Endodermal cell (in vitro differentiated cells): ENCODE measurements at regions not wholly inside any gene's neighbourhood (a gene's known extent, or its start where the extent isn't known, plus 50 kb on each side); places are given as distances from the start of the nearest gene placed in this dataset.
"Not testable (repeated sequence)": the region's sequence is repeated elsewhere in the genome, so short reads cannot be mapped to it uniquely, and the experiment has no call there.

ENCODE experiments used
- DNase-seq: peaks from one replicate; pipeline ENCODE4 v3.0.0-alpha.2; 2017
- H3K27ac ChIP-seq: 2 replicates; pipeline ENCODE4 v1.5.1; 2013; ENCODE audit warnings: mild to moderate bottlenecking, low read depth, low read length, moderate library complexity
- H3K27me3 ChIP-seq: 2 replicates; pipeline ENCODE4 v1.6.1; 2013; ENCODE audit warnings: mild to moderate bottlenecking, low read length, moderate library complexity; ENCODE audit not compliant: insufficient read depth, control insufficient read depth, poor library complexity, severe bottlenecking
- H3K36me3 ChIP-seq: 2 replicates; pipeline ENCODE4 v1.7.0; 2013; ENCODE audit warnings: mild to moderate bottlenecking, low read length, moderate library complexity; ENCODE audit not compliant: control insufficient read depth, insufficient read depth
- H3K4me1 ChIP-seq: one replicate; pipeline ENCODE4 v1.7.0; 2013; ENCODE audit warnings: low read length; ENCODE audit not compliant: control insufficient read depth, insufficient read depth
- H3K4me3 ChIP-seq: 2 replicates; pipeline ENCODE4 v1.5.1; 2013; ENCODE audit warnings: mild to moderate bottlenecking, low read length, moderate library complexity
- H3K9ac ChIP-seq: 2 replicates; pipeline ENCODE4 v1.6.1; 2013; ENCODE audit warnings: mild to moderate bottlenecking, low read length, moderate library complexity; ENCODE audit not compliant: poor library complexity, severe bottlenecking; ENCODE audit errors: extremely low read depth
- H3K9me3 ChIP-seq: 2 replicates; pipeline ENCODE4 v1.6.1; 2013; ENCODE audit warnings: mild to moderate bottlenecking, low read length, moderate library complexity; ENCODE audit not compliant: control insufficient read depth
- H3K27ac Mint-ChIP-seq: 2 replicates; pipeline ENCODE4 v1.8.0; 2020; ENCODE audit warnings: mixed read lengths
- H3K27me3 Mint-ChIP-seq: 2 replicates; pipeline ENCODE4 v1.8.0; 2021; ENCODE audit warnings: mild to moderate bottlenecking, mixed read lengths; ENCODE audit not compliant: insufficient read depth
- H3K36me3 Mint-ChIP-seq: 2 replicates; pipeline ENCODE4 v1.8.0; 2020; ENCODE audit warnings: low read depth, mixed read lengths
- H3K4me1 Mint-ChIP-seq: 2 replicates; pipeline ENCODE4 v1.8.0; 2020; ENCODE audit warnings: mixed read lengths
- H3K4me3 Mint-ChIP-seq: 2 replicates; pipeline ENCODE4 v1.8.0; 2020; ENCODE audit warnings: mild to moderate bottlenecking, moderate library complexity, mixed read lengths
- H3K9me3 Mint-ChIP-seq: 2 replicates; pipeline ENCODE4 v1.8.0; 2020; ENCODE audit warnings: mild to moderate bottlenecking, mixed read lengths
- CTCF ChIP-seq: fragments of 200-600 bp; sonication (generic); conservative IDR thresholded peaks from 2 replicates; pipeline ENCODE4 v1.5.0; 2021; ENCODE audit warnings: antibody characterized with exemption, mild to moderate bottlenecking
- WGBS, 2 experiments: methylation state at CpG; one replicate each; pipeline versions ENCODE4 v1.1.5 to v1.1.7; 2013; ENCODE audit warnings: missing lambda C conversion rate in 2 of 2, mixed read lengths in 1 of 2; ENCODE audit not compliant: insufficient coverage in 1 of 2, insufficient read length in 1 of 2; 5-methylcytosine and 5-hydroxymethylcytosine counted together

DNA sequence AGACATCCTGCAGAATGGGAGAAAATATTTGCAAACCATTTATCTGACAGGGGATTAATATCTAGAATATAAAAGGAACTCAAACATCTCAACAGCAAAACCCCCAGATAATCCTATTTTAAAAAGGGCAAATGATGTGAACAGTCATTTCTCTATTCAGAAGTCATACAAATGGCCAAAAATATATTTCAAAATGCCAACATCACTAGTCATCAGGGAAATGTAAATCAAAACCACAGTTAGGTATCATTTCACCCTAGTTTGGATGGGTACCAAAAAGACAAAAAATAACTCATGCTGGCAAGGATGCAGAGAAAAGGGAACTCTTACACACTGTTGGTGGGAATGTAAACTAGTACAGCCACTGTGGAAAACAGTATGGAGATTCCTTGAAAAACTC lies 70.0 kb downstream of the TBR1 start:
- no peak overlapping the region for H3K9ac ChIP-seq
- Mint-ChIP-seq H3K36me3 (no peaks in the 10 kb centered on the region), H3K27me3 (peaks cover 2% of the 10 kb centered on the region), H3K9me3 (peaks cover 10% of the 10 kb centered on the region), H3K27ac (no peak overlapping the region), H3K4me3 (no peak overlapping the region), H3K4me1 (no peaks in the 10 kb centered on the region)
- peaks cover 11% of the 10 kb centered on the region for H3K9me3 ChIP-seq
- no peak for TF ChIP-seq CTCF
- DNase-seq: no peak
- no peak overlapping the region for H3K27ac ChIP-seq
- H3K4me1 ChIP-seq: no peaks in the 10 kb centered on the region
- no peak overlapping the region for H3K4me3 ChIP-seq
- no peaks in the 10 kb centered on the region for H3K36me3 ChIP-seq
- no peaks in the 10 kb centered on the region for H3K27me3 ChIP-seq

DNA sequence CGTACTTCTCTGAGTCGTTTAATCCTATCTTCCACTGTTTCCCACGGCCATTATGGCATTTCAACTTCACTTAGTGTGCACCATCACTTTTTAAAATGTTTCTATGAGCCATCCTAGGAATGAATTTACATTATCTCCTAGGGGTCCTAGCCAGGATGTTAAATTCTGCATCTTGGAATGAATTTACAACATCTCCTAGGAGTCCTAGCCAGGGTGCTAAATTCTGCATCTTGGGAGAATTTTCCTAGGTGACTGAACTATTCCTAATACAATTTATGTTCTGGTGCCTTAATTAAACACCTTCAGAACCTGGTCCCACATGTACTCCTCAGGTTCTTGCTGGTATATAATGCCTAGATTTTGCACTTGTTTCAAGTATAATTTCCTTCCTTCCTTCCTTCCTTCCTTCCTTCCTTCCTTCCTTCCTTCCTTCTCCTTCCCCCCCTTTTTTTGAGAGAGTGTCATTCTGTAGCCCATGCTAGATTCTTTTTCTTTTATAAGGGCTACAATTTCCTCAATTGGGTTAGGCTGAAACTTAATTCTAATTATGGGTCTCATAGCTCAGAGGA lies 72.1 kb downstream of the TBR1 start:
- Mint-ChIP-seq H3K27ac (no peak overlapping the region), H3K27me3 (peaks cover 2% of the 10 kb centered on the region), H3K4me1 (no peaks in the 10 kb centered on the region), H3K36me3 (no peaks in the 10 kb centered on the region), H3K4me3 (no peak overlapping the region), H3K9me3 (no peaks in the 10 kb centered on the region)
- 90 to 100% methylated on average over 2 to 3 of the region's 3 CpGs for WGBS, 2 experiments
- Histone ChIP-seq H3K4me3 (no peak overlapping the region), H3K9me3 (no peaks in the 10 kb centered on the region), H3K27ac (no peak overlapping the region), H3K27me3 (no peaks in the 10 kb centered on the region), H3K9ac (no peak overlapping the region), H3K4me1 (no peaks in the 10 kb centered on the region), H3K36me3 (no peaks in the 10 kb centered on the region)
- no peak for TF ChIP-seq CTCF
- no peak for DNase-seq

DNA sequence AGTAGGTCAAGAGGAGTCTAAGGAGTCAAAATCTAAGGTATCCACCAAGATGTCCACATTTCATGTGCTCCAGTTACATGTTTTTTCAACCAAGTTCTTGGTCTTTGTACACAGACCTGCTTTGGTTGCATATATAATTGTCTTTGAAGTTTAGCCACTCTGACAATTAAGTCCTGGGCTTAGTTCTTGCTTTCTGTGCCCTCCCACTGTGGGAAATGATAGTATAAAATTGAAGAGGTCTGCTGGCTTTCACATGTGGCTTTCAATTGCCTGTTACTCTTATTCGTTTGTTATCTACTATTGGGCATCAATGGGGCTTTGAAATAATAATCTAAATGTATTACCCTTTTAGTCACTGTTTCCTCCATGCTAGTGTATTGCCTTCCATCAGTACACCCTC lies 72.8 kb downstream of the TBR1 start:
- no peak for TF ChIP-seq CTCF
- H3K36me3 ChIP-seq: no peaks in the 10 kb centered on the region
- Mint-ChIP-seq H3K9me3 (no peaks in the 10 kb centered on the region), H3K27ac (no peak overlapping the region), H3K4me3 (no peak overlapping the region), H3K4me1 (no peaks in the 10 kb centered on the region), H3K36me3 (no peaks in the 10 kb centered on the region), H3K27me3 (peaks cover 2% of the 10 kb centered on the region)
- no peak overlapping the region for H3K27ac ChIP-seq
- WGBS, 2 experiments: 100% methylated on average over 1 of the region's 1 CpG; no CpG with 5 or more reads in 1 of the 2 experiments
- no peaks in the 10 kb centered on the region for H3K4me1 ChIP-seq
- H3K9me3 ChIP-seq: no peaks in the 10 kb centered on the region
- no peak overlapping the region for H3K9ac ChIP-seq
- H3K4me3 ChIP-seq: no peak overlapping the region
- no peaks in the 10 kb centered on the region for H3K27me3 ChIP-seq
- no peak for DNase-seq

DNA sequence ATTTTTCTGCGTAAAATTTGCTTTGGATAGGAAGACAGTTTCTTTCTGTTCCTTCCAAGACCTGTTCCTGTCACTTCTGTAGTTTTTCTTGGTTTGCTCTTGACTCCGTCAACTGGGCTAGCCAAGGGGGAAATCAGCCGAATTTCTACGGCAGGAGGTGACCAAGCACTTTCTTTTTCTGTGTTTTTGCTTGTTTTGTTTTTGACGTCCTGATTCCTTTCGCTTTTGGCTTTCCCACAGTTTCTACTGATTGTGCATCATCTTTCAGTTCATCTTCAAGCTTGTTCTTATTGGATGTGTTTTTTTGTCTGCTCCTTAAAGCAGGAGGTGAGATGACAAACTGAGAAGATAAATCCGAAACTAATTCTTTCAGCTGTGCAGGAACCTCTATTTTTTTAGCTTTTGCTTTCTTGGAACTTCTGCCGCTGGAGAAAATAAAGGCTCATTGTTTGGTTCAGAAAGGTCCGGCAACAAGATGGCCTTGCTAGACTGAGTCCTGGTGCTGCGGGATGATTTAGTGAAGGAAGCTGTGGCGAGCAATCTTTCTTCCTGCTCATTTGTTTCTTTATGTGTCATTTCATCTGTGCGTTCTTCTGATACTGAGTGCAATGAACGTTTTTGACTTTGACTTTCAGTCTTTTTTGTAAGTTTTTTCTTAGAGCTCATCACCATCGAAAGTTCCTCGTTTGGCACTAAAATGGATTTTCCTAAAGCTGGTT lies 85.0 kb downstream of the TBR1 start:
- not testable (repeated sequence) for H3K4me3 Mint-ChIP-seq, H3K4me1 ChIP-seq, DNase-seq, H3K9ac ChIP-seq, H3K27me3 ChIP-seq, H3K36me3 Mint-ChIP-seq, H3K9me3 ChIP-seq, H3K9me3 Mint-ChIP-seq, H3K27ac ChIP-seq, H3K4me3 ChIP-seq, H3K4me1 Mint-ChIP-seq, H3K27ac Mint-ChIP-seq, H3K27me3 Mint-ChIP-seq, H3K36me3 ChIP-seq
- 86 to 92% methylated on average over 3 to 13 of the region's 15 CpGs for WGBS, 2 experiments

DNA sequence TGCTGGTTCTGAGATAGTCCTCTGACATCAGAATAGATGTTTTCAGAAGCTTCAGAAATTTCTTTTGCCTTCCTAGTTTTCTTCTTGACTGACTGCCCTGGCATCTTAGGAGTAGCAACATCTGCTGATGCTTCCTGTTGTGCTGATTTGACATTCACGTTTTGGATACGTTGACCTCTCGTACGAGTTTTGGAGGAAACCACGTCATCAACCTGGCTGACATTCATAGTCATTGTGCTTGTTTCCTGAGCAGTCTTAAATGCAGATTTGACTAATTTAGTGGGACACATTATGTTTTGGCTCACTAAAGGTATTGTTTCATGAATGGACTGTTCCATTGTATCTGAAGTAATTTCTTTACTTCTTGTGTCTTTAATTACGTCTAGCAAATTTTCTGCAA lies 86.2 kb downstream of the TBR1 start:
- not testable (repeated sequence) for H3K36me3 Mint-ChIP-seq, H3K27ac Mint-ChIP-seq

More for the DNA sequence above, 86.2 kb downstream of the TBR1 start:
- DNase-seq, H3K9ac ChIP-seq, H3K9me3 Mint-ChIP-seq, H3K4me3 ChIP-seq, H3K4me1 ChIP-seq, H3K36me3 ChIP-seq, H3K27me3 Mint-ChIP-seq, H3K27ac ChIP-seq, H3K4me3 Mint-ChIP-seq, H3K27me3 ChIP-seq, H3K9me3 ChIP-seq, H3K4me1 Mint-ChIP-seq: not testable (repeated sequence)
- WGBS, 2 experiments: 89 to 100% methylated on average over 1 of the region's 6 CpGs
